ENCODE measurements at regions not wholly inside any gene's neighbourhood (a gene's known extent, or its start where the extent isn't known, plus 50 kb on each side); places are given as distances from the start of the nearest gene placed in this dataset.

DNA sequence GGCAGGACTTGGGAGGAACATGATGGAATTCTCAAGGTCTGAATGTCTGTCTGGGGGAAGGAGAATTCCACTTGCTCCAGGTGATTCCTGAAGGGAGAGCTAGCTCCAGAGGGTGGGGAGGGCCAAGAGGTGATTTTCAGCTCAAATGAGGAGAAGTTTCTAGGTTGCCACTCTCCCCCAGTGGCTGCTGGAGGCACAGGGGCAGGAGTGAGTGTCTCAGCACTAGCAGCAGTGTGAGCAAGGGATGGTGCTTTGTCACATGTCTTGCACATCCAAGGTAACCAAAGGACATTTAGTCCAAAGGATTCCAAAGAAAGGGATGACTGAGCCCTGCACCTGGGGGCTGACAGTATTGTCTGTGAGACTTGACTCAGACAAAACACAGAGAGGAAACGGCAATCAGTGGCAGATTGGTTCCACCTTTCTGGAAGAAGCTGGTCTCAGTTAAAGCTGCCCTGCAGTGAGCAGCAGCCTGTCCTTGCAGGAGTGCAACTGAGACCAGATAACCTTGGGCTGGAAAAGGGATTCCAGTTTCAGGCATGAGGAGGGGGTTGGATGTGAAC lies 51.2 kb upstream of the PCBD1 start:
- no peak for DNase-seq (ENCODE audit: low read depth)
- H3K4me3 ChIP-seq (ENCODE audit: low read depth, low read length) = no peak overlapping the region
- no peaks in the 10 kb centered on the region for H3K36me3 ChIP-seq (ENCODE audit: control insufficient read depth, insufficient read depth, low read length)
- TF ChIP-seq, protein P1, sequence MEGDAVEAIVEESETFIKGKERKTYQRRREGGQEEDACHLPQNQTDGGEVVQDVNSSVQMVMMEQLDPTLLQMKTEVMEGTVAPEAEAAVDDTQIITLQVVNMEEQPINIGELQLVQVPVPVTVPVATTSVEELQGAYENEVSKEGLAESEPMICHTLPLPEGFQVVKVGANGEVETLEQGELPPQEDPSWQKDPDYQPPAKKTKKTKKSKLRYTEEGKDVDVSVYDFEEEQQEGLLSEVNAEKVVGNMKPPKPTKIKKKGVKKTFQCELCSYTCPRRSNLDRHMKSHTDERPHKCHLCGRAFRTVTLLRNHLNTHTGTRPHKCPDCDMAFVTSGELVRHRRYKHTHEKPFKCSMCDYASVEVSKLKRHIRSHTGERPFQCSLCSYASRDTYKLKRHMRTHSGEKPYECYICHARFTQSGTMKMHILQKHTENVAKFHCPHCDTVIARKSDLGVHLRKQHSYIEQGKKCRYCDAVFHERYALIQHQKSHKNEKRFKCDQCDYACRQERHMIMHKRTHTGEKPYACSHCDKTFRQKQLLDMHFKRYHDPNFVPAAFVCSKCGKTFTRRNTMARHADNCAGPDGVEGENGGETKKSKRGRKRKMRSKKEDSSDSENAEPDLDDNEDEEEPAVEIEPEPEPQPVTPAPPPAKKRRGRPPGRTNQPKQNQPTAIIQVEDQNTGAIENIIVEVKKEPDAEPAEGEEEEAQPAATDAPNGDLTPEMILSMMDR (IDR thresholded peaks at IDR 0.05; ENCODE audit: insufficient read depth, low read length, poor library complexity, severe bottlenecking) = no peak
- peaks cover 24% of the 10 kb centered on the region for H3K27me3 ChIP-seq (ENCODE audit: control insufficient read depth, insufficient read depth, low read length)

DNA sequence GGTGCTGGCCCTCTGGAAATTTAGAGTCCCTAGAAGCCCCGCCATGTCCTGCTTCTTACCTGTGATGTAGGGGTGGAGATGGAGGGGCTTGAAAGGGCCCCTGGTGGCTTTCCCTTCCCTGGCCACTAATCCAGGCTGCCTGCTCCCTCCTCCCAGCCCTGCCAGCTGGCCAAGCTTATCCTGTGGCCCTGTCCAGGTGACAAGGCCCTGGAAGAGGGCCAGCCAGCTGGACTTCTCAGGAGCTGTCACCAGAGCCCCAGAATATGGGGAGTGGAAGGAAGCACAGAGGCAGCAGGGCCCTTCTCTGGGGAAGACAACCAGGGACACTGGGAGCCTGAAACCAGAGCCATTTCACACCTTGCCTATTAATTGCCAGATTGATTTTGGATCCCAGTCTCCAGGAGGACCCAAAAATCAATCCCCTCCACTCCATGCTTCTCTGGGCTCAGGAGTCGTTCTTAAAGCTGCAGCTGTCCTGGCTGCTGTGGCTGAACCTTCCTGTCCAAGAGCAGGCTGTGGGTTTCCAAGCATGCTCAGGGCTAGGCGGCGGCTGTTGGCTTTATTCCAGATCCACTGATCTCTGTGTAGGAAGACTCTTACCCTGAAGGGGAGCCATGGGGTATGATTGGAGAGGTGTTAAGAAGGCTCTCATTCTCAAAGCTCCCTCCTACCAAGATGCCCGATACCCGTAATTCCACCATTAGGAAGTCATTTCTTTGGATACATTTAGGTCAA lies 52.6 kb upstream of the PCBD1 start:
- no peak overlapping the region for H3K4me3 ChIP-seq (ENCODE audit: low read depth, low read length)
- H3K27me3 ChIP-seq (ENCODE audit: control insufficient read depth, insufficient read depth, low read length) = peaks cover 24% of the 10 kb centered on the region
- H3K36me3 ChIP-seq (ENCODE audit: control insufficient read depth, insufficient read depth, low read length) = no peaks in the 10 kb centered on the region
- TF ChIP-seq, protein P1 (IDR thresholded peaks at IDR 0.05; ENCODE audit: insufficient read depth, low read length, poor library complexity, severe bottlenecking) = no peak
- DNase-seq (ENCODE audit: low read depth) = no peak

DNA sequence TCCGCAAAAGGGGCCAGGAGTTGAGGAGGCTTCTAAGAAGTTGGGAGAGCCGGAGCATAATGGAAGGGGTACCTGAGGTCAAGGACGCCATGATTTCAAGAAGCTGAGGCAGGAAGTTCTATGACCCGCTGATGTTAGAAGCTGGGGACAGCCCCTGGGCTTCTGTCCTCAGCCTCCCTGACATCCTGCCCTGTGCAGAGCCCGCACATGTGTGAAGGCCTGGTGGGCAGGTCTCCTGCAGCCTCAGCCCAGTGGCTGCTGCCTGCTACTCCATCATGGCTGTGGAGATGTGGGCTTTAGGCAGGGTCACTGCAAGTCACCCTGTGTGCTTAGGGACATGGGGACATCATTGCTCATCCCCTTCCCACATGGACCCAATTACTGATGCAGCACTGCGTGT lies 53.8 kb upstream of the PCBD1 start:
- Histone ChIP-seq H3K36me3 (ENCODE audit: control insufficient read depth, insufficient read depth, low read length) (no peaks in the 10 kb centered on the region), H3K27me3 (ENCODE audit: control insufficient read depth, insufficient read depth, low read length) (peaks cover 27% of the 10 kb centered on the region), H3K4me3 (ENCODE audit: low read depth, low read length) (no peak overlapping the region)
- TF ChIP-seq, protein P1 (IDR thresholded peaks at IDR 0.05; ENCODE audit: insufficient read depth, low read length, poor library complexity, severe bottlenecking) = no peak
- no peak for DNase-seq (ENCODE audit: low read depth)

DNA sequence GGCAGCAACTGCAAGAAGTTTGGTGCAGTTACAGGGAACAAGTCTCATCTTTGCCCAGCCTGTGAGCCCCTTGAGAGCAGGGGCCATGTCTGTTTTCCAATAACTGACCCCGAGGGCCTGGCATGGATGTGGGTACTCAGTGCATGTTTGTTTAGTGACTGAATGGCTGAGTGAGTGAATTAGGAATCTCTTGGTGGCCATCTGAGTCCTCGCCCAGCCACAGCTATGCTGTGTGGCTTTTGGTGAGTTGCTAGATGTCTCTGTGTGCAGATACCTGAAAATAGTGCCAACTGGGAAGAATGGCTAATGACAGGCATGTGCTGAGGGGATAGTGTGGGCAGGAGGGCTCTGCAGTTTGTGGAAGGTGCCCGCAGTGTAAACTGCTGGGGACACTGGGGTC lies 54.4 kb upstream of the PCBD1 start:
- Histone ChIP-seq H3K36me3 (ENCODE audit: control insufficient read depth, insufficient read depth, low read length) (no peaks in the 10 kb centered on the region), H3K4me3 (ENCODE audit: low read depth, low read length) (no peak overlapping the region), H3K27me3 (ENCODE audit: control insufficient read depth, insufficient read depth, low read length) (peaks cover 27% of the 10 kb centered on the region)
- no peak for DNase-seq (ENCODE audit: low read depth)
- TF ChIP-seq, protein P1 (IDR thresholded peaks at IDR 0.05; ENCODE audit: insufficient read depth, low read length, poor library complexity, severe bottlenecking) = no peak

DNA sequence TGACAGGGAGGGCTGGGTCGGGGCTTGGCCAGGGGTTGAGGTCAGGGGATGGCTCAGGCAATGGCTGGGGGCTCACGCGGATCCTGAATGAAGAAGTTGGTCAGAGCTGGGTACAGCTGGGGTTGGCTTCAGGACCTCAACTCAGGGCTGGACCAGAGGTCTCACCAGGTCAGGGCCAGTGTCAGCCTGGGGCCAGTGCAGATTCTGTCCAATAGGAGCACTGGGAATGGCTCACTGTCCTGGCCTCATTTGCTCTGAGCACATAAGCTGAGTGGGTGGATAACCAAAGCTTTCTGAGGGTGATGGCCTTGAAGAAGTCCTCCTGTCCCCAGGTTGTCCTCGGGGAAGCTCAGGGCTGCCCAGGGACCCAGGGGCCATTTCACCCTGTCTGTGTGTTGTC lies 54.9 kb upstream of the PCBD1 start:
- no peak for DNase-seq (ENCODE audit: low read depth)
- Histone ChIP-seq H3K4me3 (ENCODE audit: low read depth, low read length) (no peak overlapping the region), H3K27me3 (ENCODE audit: control insufficient read depth, insufficient read depth, low read length) (peaks cover 25% of the 10 kb centered on the region), H3K36me3 (ENCODE audit: control insufficient read depth, insufficient read depth, low read length) (no peaks in the 10 kb centered on the region)
- TF ChIP-seq, protein P1 (IDR thresholded peaks at IDR 0.05; ENCODE audit: insufficient read depth, low read length, poor library complexity, severe bottlenecking) = no peak

Measured in kidney epithelial cell (primary cell).